Stimulated activated CD4-positive, alpha-beta T cell treated with anti-CD3 and anti-CD28 coated beads, TNF-alpha, amount 100 ng/mL, for 48 hours (primary cell): ENCODE measurements at regions not wholly inside any gene's neighbourhood (a gene's known extent, or its start where the extent isn't known, plus 50 kb on each side); places are given as distances from the start of the nearest gene placed in this dataset.
"Not testable (repeated sequence)": the region's sequence is repeated elsewhere in the genome, so short reads cannot be mapped to it uniquely, and the experiment has no call there.

Experiments used
- DNase-seq, 3 donors: peaks; one replicate each; pipeline ENCODE4 v3.0.0-alpha.2; 2020; ENCODE audit warnings: low read depth in 3 of 3

DNA sequence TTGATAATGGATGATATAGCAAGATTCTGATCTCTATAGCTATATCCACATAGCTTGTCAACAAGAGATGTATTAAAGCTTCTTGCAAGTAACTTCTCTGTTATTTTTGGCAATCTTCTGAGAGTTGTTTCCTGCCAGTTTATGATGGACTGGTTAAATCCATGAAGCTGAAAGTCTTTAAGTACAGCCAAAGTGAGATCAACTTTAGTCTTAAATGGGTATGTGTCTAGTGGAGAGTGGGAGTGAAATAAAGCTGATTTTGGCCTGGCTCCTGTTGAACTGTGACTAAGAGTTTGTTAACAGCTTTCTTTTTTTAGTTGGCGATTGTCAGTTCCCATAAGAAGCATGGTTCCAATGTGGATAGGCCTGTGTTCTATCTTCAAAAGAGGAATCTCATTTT, 350.9 kb upstream of the PCSK5 start:
- DNase-seq: no peak

DNA sequence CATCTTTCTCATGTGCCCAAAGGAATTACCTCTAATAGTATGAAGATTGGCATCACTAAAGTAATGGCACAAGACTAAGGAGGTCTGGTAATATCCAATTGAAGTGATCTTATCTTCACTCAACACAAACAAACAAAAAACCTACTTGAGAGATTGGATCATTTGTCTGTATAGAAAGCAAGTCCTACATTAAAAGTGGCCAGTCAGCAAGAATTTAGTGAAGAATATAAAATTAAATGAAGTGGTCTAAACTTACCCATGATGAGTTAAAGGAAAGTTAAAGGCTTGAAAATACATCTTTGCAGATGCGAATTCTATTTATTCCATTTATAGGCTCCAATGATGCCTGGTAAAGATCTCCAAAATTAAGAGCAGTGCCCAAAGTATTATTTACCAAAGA, 350.3 kb upstream of the PCSK5 start:
- DNase-seq: no peak

- no peak for DNase-seq
These were observed 348.7 kb upstream of the PCSK5 start for GRCh38 chr9:75541734-75542133.

- no peak for DNase-seq
These were observed 345.7 kb upstream of the PCSK5 start for GRCh38 chr9:75544815-75545214.

DNA sequence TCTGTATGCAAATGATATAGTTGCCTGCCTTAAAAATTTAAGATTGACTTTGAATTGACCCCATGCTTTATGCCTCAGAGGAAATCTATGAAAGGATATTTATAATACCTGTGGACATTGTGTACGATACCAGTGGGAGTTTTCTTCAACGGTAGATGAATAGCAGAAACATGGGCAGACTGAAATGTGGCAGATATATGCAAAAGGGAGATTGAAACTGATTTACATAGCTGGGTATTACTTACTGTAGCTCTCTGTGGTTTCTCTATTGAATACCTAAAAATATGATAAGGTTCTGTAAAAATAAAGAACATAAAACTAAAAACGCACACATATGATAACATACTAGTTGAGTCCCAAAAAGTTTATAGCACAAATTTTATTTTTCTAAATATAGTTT, 345.2 kb upstream of the PCSK5 start:
- no peak for DNase-seq

- DNase-seq: no peak
These were observed 341.6 kb upstream of the PCSK5 start for GRCh38 chr9:75548871-75549270.

GRCh38 chr9:75551861-75552260, 338.6 kb upstream of the PCSK5 start:
- DNase-seq: no peak

GRCh38 chr9:75552941-75553340, 337.5 kb upstream of the PCSK5 start:
- DNase-seq: no peak

DNA sequence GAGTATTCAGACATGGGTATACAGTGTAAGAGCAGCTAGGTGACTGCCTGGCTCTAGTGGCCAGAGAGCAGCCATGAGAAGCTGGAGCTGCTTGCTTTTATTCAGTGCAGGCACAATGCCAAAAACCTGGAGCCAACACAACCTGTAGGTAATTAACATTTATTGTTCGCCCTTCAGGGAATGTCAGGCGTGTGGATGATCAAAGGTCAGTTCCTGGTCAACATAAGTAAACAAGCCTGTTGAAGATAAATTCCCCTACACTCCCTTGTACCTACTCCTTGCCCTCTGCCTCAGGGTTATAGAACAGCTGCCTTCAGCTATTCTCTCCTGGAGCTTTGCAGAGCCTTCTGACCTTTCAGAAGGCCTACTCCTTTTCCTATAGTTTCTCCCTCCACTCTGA, 323.7 kb upstream of the PCSK5 start:
- DNase-seq: not testable (repeated sequence)

- DNase-seq: no peak
These were observed 319.9 kb upstream of the PCSK5 start for GRCh38 chr9:75570538-75570937.

- DNase-seq: no peak
These were observed 315.9 kb upstream of the PCSK5 start for GRCh38 chr9:75574569-75574968.

- no peak for DNase-seq
These were observed 307.6 kb upstream of the PCSK5 start for GRCh38 chr9:75582870-75583269.

- DNase-seq: peak in 1 of 3 donors; percentile 1
These were observed 301.7 kb upstream of the PCSK5 start for GRCh38 chr9:75588808-75589207.

DNA sequence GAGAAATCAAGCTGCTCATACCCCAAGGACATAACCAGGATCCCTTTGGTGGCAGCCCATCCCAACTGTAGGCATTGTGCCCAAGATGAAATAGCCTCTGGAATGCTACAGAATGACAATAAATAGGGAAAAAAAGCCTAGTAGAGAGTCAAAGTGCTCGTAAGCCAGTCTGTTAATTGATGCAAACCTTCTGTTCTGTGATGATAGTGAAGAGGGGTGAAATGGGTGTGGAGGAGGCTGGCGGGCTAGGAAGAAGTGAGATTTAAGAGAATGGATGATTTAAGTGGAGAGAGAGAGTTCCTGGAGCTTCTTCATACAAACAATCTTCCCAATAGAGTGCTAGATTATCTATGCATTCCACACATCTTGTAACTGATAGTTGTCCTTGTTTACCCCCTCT, 301.0 kb upstream of the PCSK5 start:
- DNase-seq: no peak

DNA sequence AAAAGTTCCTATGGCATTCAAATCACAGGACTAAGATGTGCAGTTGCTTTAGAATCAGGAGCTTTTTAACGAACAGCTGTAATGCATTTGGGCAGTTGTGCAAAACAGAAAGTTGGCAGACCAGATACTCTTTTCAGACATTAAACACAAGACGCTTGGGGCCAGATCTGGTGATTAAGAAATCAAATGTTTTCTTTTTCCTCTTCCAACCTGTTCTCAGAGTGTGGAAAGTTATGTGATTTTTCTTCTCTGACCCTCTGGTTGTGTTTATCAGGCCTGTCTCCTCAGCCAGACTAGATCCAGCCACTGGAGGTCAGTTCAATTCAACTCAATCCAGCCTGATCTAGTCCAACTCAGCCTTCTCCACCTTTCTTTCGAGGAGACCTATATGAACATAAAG, 298.5 kb upstream of the PCSK5 start:
- no peak for DNase-seq

DNA sequence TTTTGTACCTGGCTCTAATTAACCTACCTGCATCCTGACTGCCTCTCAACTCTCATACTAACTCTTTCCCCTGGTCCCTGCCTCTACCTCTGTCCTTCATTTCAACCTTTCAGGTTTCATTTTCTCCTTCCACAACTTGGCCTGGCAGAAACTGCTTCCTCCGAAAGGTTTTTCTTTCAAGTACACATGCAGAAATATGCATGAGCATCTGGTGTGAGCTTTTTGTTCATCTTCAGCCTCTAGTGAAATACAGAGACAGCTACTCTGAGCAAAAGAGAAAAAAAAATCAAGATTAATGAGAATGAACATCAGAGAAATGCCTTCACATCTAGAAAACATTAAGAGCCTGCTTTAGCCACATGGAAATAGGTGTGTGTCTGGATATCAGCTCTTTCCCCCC, 297.9 kb upstream of the PCSK5 start:
- no peak for DNase-seq

GRCh38 chr9:75593920-75594319, 296.6 kb upstream of the PCSK5 start:
- no peak for DNase-seq

DNA sequence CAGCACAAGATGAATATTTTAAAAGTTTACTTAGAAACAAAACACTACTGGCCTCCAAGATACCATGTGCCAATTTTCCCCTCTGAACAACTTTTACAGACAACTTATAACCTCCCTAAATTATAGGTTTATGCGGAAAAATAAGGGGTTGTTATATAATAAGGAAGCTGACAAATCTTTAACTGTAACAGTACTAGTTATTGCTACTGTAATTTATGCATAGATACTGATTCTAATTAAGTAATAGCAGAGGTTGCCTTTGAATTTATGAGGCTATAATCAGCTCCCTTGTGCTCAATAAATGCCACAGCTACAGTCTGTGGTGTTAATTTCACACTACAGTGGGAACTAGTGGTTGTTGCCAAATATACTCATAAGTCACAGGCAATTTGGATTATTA, 291.3 kb upstream of the PCSK5 start:
- DNase-seq: no peak

GRCh38 chr9:75601280-75601679, 289.2 kb upstream of the PCSK5 start:
- DNase-seq: no peak

GRCh38 chr9:75602060-75602459, 288.4 kb upstream of the PCSK5 start:
- no peak for DNase-seq

DNA sequence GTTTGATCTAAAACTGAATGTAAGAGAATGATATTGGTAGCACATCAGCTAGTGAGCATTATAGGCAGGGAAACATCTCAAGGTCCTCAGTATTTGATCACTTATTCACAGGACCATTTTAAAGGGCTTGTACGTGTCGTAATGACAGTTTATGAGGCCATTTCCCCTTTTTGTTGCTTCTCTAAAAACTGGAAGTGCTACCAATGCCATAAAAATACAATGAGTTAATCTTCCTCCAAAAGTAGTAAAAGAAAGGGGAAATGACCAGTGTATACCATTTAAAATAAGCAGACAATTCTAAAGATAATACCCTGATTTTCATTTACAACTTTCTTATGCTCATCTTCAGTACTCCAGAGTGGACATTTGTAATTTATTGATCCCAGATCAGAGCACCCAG, 285.8 kb upstream of the PCSK5 start:
- DNase-seq: no peak

- DNase-seq: no peak
These were observed 283.0 kb upstream of the PCSK5 start for GRCh38 chr9:75607521-75607920.

DNA sequence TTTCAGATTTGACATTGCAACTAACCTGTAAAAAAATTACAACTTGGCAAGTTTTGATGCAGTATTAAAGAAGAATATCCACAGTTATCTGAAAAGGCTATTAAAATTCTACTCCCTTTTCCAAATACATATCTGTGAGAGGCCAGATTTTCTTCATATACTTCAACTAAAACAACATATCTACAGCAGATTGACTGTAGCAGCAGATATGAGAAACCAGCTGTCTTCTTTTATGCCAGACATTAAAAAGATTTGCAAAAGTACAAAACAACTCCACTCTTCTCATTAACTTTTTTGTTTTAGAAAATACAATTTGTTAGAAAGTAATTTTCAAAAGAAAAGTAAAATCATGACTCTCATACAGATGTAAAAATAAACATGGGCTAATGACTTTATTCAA, 281.1 kb upstream of the PCSK5 start:
- DNase-seq: no peak

GRCh38 chr9:75610246-75610645, 280.2 kb upstream of the PCSK5 start:
- DNase-seq: no peak

DNA sequence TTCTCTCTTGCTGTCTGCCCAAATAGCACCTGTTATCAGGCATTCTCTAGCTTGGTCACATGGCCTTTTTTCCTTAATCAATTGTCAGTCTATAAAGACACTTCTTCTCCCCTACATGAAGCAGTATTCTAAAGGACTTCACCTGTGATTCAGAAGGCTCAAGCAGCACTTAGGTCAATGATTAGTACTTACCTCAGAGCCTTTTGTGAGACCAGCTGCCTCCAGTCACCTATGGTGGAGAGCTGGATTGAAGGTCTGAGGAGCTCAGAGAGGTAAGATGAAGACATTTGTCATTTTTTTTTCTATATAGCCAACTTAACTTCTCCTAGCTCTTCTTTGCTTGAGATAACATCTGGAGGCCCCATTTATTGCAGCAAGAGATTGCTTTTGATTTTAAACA, 278.3 kb upstream of the PCSK5 start:
- DNase-seq: no peak
